OCI-LY7 (cell line): ENCODE measurements at regions not wholly inside any gene's neighbourhood (a gene's known extent, or its start where the extent isn't known, plus 50 kb on each side); places are given as distances from the start of the nearest gene placed in this dataset.
"Not testable (repeated sequence)": the region's sequence is repeated elsewhere in the genome, so short reads cannot be mapped to it uniquely, and the experiment has no call there.

Experiments used
- BruUV-seq: library from RNA; stranded (reverse); fragments of 400-500 nt; replicated peaks from 2 replicates; lab custom pipeline; 2021; lab: Mats Ljungman, UMichigan
- CTCF ChIA-PET: fragments of 300-600 bp; sonication (Branson Sonifier 250); formaldehyde crosslinking; loops from one replicate; lab custom pipeline; 2022; ENCODE audit warnings: antibody characterized with exemption; ENCODE audit not compliant: unreplicated experiment; lab: Charles Lee
- POLR2A ChIA-PET: fragments of 300-600 bp; sonication (Branson Sonifier 250); formaldehyde crosslinking; loops from one replicate; lab custom pipeline; 2022; ENCODE audit warnings: antibody characterized with exemption; lab: Charles Lee
- DNase-seq: peaks from one replicate; pipeline ENCODE4 v3.0.0-alpha.2; 2015; ENCODE audit warnings: low spot score
- H2AFZ ChIP-seq: fragments of 200-600 bp; sonication (generic), shearing (Covaris generic); 2 replicates; pipeline ENCODE4 v1.6.1; 2014; ENCODE audit warnings: mild to moderate bottlenecking, antibody characterized with exemption, low read length, moderate library complexity
- H3K27ac ChIP-seq: fragments of 200-600 bp; sonication (generic); 2 replicates; pipeline ENCODE4 v1.5.1; 2014; ENCODE audit warnings: mixed run types, low read depth, mild to moderate bottlenecking, moderate library complexity, low read length, inconsistent platforms; ENCODE audit not compliant: poor library complexity, severe bottlenecking
- H3K36me3 ChIP-seq: fragments of 200-600 bp; sonication (generic); 2 replicates; pipeline ENCODE4 v1.6.1; 2014; ENCODE audit warnings: mild to moderate bottlenecking, antibody characterized with exemption, low read length, moderate library complexity, mixed read lengths; ENCODE audit not compliant: insufficient read depth
- H3K4me1 ChIP-seq: fragments of 200-600 bp; sonication (generic); 2 replicates; pipeline ENCODE4 v1.5.1; 2014; ENCODE audit warnings: mild to moderate bottlenecking, low read length; ENCODE audit not compliant: insufficient read depth, poor library complexity, severe bottlenecking
- H3K4me2 ChIP-seq: fragments of 200-600 bp; sonication (generic); 2 replicates; pipeline ENCODE4 v1.6.1; 2014; ENCODE audit warnings: mild to moderate bottlenecking, low read length
- H3K4me3 ChIP-seq: fragments of 200-600 bp; sonication (generic); 2 replicates; pipeline ENCODE4 v1.5.1; 2014; ENCODE audit warnings: mild to moderate bottlenecking, low read depth, low read length; ENCODE audit not compliant: poor library complexity, severe bottlenecking
- H3K79me2 ChIP-seq: fragments of 200-600 bp; sonication (generic); 2 replicates; pipeline ENCODE4 v1.6.1; 2016; ENCODE audit warnings: low read depth, mild to moderate bottlenecking, low read length, moderate library complexity, mixed read lengths; ENCODE audit not compliant: insufficient read depth
- H3K9me2 ChIP-seq: fragments of 200-600 bp; sonication (generic); 2 replicates; pipeline ENCODE4 v1.6.1; 2016; ENCODE audit warnings: mild to moderate bottlenecking, low read length, mixed read lengths; ENCODE audit not compliant: insufficient read depth
- H3K9me3 ChIP-seq: fragments of 200-600 bp; sonication (generic); 2 replicates; pipeline ENCODE4 v1.6.1; 2014; ENCODE audit warnings: mild to moderate bottlenecking, mixed run types, low read length, mixed read lengths
- H4K20me1 ChIP-seq: fragments of 200-600 bp; sonication (generic); 2 replicates; pipeline ENCODE4 v1.6.1; 2014; ENCODE audit warnings: mild to moderate bottlenecking, antibody characterized with exemption, low read length, moderate library complexity, mixed read lengths; ENCODE audit not compliant: insufficient read depth
- CTCF ChIP-seq: fragments of 200-600 bp; sonication (generic); conservative IDR thresholded peaks from 2 replicates; pipeline ENCODE4 v1.5.1; 2014; ENCODE audit warnings: mild to moderate bottlenecking, antibody characterized with exemption, low read length, moderate library complexity, mixed read lengths
- EZH2phosphoT487 ChIP-seq: fragments of 200-600 bp; sonication (generic); IDR thresholded peaks from 2 replicates; pipeline ENCODE4 v1.6.1; 2018; ENCODE audit warnings: low read depth, borderline replicate concordance, mild to moderate bottlenecking, mixed run types, antibody characterized with exemption, low read length, moderate library complexity, mixed read lengths
- intact Hi-C: fragments of 100-400 bp; cut with micrococcal nuclease; formaldehyde crosslinking; loops from one replicate; pipeline ENCODE4 v1.10.0; 2022; ENCODE audit not compliant: unreplicated experiment

DNA sequence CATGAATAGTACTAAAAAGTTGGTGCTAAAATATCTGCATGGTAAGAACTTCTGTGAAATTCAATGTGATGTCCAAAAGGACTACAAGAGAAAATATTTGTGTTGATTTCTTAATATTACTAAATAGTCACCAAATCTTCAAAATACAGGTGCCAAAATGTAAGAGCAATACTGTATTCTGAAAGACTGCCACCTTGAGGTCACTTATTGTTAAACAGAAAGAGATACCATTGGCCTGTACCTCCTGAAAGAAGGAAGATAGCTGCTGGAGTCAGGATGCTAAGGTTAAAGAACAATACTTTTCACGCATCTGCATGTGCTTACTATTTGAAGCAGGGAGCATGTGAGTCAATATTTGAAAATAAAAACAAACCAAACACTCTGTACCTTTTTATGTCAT lies 72.0 kb upstream of the LSAMP start:
- ChIA-PET CTCF (no interaction called here), POLR2A (no interaction called here)
- Histone ChIP-seq H3K4me3 (no peak overlapping the region), H4K20me1 (no peaks in the 10 kb centered on the region), H3K9me2 (no peaks in the 10 kb centered on the region), H3K9me3 (no peaks in the 10 kb centered on the region), H3K79me2 (no peaks in the 10 kb centered on the region), H3K36me3 (no peaks in the 10 kb centered on the region), H2AFZ (no peak overlapping the region), H3K4me1 (no peaks in the 10 kb centered on the region), H3K4me2 (no peak overlapping the region), H3K27ac (no peak overlapping the region)
- no TSS peak for BruUV-seq
- intact Hi-C loops: no loop called here
- DNase-seq: peak; percentile 1
- TF ChIP-seq CTCF (peak; percentile 68), EZH2phosphoT487 (no peak)

DNA sequence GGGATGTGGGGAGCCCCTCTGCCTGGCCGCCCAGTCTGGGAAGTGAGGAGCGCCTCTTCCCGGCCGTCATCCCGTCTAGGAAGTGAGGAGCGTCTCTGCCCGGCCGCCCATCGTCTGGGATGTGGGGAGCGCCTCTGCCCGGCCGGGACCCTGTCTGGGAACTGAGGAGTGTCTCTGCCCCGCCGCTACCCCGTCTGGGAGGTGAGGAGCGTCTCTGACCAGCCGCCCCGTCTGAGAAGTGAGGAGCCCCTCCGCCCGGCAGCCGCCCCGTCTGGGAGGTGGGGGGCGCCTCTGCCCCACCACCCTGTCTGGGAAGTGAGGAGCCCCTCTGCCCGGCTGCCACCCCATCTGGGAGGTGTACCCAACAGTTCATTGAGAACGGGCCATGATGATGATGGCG lies 73.8 kb upstream of the LSAMP start:
- H3K27ac ChIP-seq, H4K20me1 ChIP-seq, H3K4me3 ChIP-seq, H3K79me2 ChIP-seq, H2AFZ ChIP-seq, POLR2A ChIA-PET, H3K9me2 ChIP-seq, H3K36me3 ChIP-seq, DNase-seq, H3K4me2 ChIP-seq, H3K9me3 ChIP-seq, intact Hi-C loops, BruUV-seq, H3K4me1 ChIP-seq, CTCF ChIA-PET: not testable (repeated sequence)

DNA sequence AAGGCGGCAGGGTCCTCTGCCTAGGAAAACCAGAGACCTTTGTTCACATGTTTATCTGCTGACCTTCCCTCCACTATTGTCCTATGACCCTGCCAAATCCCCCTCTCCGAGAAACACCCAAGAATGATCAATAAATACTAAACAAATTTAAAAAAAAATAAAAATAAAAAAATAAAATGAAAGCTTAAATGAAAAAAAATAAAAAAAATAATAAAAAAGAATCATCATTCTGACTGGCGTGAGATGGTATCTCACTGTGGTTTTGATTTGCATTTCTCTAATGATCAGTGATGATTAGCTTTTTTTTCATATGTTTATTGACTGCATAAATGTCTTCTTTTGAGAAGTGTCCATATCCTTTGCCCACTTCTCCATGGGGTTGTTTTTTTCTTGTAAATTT lies 74.5 kb upstream of the LSAMP start:
- CTCF ChIA-PET, H3K36me3 ChIP-seq, H3K4me3 ChIP-seq, H2AFZ ChIP-seq, BruUV-seq, H3K9me3 ChIP-seq, intact Hi-C loops, H3K79me2 ChIP-seq, POLR2A ChIA-PET, H4K20me1 ChIP-seq, H3K4me1 ChIP-seq, H3K4me2 ChIP-seq, DNase-seq, H3K27ac ChIP-seq, H3K9me2 ChIP-seq: not testable (repeated sequence)

- Histone ChIP-seq H3K27ac (no peak overlapping the region), H2AFZ (no peak overlapping the region), H4K20me1 (no peaks in the 10 kb centered on the region), H3K4me1 (no peaks in the 10 kb centered on the region), H3K4me2 (no peak overlapping the region), H3K9me3 (no peaks in the 10 kb centered on the region), H3K79me2 (no peaks in the 10 kb centered on the region), H3K4me3 (no peak overlapping the region), H3K36me3 (no peaks in the 10 kb centered on the region), H3K9me2 (no peaks in the 10 kb centered on the region)
- TF ChIP-seq CTCF (no peak), EZH2phosphoT487 (no peak)
- ChIA-PET CTCF (no interaction called here), POLR2A (no interaction called here)
- intact Hi-C loops: no loop called here
- BruUV-seq: no TSS peak
- DNase-seq: no peak
Observed at GRCh38 chr3:116524453-116525210, 79.3 kb upstream of the LSAMP start.
